GM18502 (cell line): ENCODE measurements at regions not wholly inside any gene's neighbourhood (a gene's known extent, or its start where the extent isn't known, plus 50 kb on each side); places are given as distances from the start of the nearest gene placed in this dataset.

Experiments used
- ATAC-seq: cut with Tn5 transposase; IDR thresholded peaks from one replicate; pipeline ENCODE4 v1.9.1; 2021; ENCODE audit warnings: mild to moderate bottlenecking; ENCODE audit not compliant: unreplicated experiment, poor library complexity

DNA sequence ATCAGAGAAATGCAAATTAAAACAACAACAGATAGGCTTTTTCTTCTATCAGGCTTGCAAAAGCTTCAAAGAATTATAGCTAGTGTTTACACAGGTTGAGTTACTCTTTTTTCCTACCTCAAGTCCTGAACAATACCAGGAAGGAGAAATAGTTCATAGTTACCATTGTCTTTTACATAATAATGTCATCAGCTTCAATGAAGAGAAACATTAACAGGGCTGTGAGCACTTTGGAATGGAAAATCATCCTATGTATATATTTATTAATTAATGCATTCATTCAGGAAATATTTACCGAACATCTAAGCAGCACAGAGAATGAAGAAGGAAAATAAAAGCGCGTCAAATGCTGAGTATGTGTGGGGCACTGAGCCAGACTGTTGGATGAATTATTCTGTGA lies 197.3 kb downstream of the ZBTB18 start:
- ATAC-seq = no peak

DNA sequence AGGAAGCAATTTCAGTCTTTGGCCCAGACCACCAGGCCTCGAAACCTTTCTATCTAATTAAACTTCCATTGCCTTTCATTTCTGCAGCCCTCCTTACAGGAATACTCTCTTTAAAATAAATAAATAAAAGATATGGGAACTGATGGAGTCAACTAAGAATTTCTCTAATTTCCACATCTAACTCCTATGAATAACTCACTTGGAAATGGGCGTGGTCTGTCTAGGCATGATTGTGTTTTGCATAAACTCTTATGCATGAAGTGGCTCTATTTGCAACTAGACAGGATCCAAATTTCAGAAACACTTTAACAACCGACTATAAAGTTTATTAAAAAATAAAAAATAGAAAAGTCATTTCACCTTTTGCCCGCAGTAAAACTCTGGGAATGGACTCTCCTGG lies 199.5 kb downstream of the ADSS2 start:
- no peak for ATAC-seq

- peak; percentile 68 for ATAC-seq
Measured at GRCh38 chr1:244254467-244254866, 197.2 kb downstream of the ADSS2 start.

DNA sequence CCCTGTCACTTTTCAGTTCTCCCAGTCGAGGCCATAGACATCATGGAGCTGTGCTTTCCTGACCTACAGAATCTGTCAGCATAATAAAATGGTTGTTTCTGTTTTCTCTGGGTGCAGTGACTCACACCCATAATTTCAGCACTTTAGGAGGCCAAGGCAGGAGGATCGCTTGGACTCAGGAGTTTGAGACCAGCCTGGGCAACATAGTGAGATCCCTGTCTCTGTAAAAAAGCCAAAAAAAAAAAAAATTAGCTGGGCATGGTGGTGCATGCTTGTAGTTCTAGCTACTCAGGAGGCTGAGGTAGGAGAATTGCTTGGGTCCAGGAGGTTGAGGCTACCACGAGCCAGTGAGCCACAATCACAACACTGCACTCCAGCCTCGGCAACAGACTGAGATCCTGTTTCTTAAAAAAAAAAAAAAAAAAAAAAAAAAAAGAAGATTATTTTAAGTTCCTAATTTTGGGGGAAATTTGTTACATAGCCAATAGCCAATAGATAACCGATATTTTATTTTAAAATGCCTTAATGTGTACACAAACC lies 196.2 kb downstream of the ADSS2 start:
- no peak for ATAC-seq

- ATAC-seq = no peak
Measured at GRCh38 chr1:244256086-244256676, 195.5 kb downstream of the ADSS2 start.

GRCh38 chr1:244264163-244264562 lies 187.5 kb downstream of the ADSS2 start:
- no peak for ATAC-seq

GRCh38 chr1:244265507-244265906 lies 186.2 kb downstream of the ADSS2 start:
- ATAC-seq = no peak

DNA sequence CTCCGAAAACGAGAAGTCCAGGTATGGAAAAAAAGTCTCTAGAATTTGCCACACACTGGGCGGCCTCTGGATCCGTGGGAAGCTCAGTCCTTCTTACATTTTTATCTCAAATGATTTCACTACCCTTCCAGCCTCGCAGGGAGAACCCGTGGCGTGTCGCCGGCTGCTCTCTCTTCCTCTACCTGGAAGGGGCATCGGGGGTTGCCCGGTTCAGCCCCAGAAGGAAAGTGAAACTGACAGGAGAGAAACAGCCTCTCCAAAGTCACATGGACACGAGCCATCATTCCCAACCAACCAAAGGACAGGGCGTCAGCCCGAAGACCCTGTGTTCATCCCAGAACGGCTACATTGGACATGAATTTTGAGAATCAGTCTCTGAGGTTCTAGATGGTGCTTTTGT lies 182.5 kb downstream of the ADSS2 start:
- no peak for ATAC-seq

- no peak for ATAC-seq
Measured at GRCh38 chr1:244271004-244271403, 180.7 kb downstream of the ADSS2 start.

DNA sequence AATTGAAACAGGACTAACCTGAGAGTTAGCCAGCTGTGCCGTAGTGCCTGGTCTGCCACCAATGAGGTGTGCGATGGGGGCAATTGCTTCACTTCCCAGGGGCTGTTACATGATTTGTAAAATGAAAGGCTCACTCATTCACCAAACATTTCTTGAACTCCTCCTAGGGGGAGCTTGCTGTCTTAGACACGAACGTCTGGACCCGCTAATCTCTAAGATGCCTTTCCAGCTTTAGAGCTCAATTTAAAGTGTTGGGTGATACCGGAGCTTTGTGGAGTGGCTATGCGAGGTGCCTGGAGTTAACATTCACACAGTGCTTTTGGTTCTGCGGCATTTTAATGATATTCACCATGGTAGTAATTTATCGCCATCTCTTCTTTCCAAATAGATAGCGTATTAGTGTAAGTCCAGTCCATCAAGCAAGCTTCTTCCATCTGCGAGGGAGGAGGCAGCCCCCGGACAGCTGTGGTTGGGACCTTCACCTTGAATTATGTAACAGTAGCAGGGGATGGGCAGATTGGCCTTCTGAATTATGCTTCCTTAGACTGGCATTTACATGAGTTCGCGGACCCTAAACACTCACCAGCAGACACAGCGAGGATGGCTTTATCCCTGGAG lies 179.9 kb downstream of the ADSS2 start:
- no peak for ATAC-seq

DNA sequence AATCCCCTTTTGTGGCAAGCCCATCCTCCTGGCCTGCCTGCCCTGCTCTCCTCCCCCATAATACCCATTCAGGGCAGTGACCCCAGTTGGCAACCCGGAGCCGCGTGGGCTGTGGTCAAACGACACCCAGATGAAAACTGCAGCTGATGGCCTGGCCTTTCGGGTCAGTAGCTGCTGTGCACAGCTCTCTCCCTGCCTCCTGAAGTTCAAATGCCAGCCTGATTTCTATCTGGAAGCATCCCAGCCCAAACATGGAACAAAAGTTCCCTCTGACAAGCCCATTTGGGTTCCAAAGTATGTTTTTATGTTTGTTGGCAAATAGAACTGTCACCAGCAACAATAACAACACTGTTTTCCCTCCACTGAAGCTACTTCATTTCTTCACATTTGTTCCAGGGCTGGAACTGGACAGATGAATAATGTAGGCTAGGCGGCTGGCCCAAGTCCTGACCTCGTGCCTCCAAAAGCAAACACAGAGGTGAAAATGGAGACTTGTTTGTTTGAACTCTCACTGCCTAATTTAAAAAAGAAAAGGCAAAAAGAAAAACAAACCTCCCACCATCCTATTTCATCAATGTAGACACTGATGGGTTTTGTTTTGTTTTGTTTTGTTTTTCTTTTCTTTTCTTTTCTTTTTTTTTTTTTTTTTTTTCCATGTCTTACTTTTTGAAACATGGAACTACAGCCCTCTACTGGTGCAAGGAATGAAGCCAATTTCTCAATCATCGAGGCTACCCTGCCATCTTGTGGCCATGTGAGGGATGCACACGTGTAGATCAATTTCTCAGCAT lies 179.0 kb downstream of the ADSS2 start:
- ATAC-seq = peak; percentile 94

DNA sequence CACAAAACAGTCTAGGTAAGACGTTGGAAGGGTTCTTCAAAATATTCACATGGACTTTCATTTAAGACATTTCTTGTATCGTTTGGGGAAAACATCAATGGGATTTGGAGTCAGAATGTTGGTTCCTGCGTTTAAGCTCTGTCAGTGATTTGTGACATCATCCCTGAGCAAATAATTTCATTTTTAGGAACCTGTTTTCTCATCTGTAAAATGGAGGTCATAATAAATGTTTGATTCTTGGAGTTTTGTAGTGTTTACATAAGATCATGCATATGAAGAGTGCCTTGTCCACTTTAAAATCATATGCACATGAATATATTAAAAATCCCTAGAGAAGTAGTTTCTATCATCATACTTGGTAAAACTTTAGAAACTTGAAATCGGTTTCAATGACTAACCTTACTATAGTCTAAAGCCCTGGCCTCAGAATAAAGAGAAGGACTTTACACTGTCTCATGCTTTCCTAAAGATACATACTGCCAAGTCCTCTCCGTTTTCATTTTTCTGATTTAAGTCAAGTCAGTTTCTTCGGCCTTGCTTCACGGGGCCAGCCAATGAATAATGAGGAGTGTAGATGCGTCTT lies 178.4 kb downstream of the ADSS2 start:
- no peak for ATAC-seq

DNA sequence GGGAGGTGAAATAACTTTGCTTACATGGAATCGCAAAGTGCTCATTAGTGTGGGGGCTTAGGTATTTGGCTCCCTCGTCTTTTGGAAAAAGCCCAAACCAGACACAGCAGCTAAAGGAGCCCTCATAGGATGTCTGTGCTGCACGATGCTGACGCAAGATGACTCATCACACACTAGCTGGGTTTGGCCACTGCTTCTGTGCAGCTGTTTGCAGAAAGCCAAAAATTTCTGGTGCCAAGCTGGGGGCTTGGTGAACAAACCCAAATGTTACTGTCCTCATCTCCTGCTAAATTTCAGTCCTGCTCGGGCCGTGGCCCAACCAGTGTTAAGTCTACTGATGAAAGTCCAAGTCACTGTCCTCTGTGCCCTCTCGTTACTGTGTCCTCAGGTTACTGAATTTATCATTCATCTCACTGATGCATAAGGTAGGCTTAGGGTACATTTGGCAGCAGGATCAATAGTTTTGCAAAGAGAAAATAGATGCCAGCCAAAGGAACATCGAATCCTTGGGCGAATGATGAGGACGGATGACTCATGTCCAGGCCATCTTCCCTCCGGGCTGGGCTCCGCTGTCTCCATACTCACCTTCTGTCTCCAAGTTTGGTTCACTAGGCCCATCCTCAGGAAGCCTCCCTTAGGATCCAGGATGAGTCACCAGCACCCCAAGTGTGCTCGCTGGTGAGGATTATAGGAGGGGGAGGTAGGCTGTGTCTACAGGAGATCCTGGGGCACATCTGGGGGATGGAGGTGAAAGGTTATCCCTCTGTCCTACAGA lies 177.7 kb downstream of the ADSS2 start:
- ATAC-seq = no peak

GRCh38 chr1:244276646-244277045 lies 175.1 kb downstream of the ADSS2 start:
- no peak for ATAC-seq

DNA sequence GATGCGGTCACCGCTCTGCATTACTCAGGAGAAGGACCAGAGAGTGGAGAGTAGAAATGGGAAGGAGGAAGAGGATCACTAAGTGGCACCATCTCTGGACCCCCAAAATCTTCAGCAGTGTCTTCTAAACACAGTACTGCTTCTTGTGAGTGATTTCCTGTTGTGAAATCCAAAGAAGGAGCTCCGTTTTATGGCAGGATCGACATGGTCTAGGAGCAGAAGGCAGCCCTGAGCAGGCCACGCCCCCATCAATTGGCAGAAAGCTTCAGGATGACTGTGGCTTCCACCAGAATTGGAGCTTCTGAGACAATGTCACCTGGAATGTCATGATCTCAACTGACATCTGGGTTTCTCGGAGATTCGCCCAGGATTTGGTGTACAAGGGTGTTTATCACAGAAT lies 171.5 kb downstream of the ADSS2 start:
- ATAC-seq = no peak

- no peak for ATAC-seq
Measured at GRCh38 chr1:244280859-244281258, 170.8 kb downstream of the ADSS2 start.

GRCh38 chr1:244283772-244284171 lies 167.9 kb downstream of the ADSS2 start:
- no peak for ATAC-seq

GRCh38 chr1:244284641-244285156 lies 167.0 kb downstream of the ADSS2 start:
- ATAC-seq = no peak

DNA sequence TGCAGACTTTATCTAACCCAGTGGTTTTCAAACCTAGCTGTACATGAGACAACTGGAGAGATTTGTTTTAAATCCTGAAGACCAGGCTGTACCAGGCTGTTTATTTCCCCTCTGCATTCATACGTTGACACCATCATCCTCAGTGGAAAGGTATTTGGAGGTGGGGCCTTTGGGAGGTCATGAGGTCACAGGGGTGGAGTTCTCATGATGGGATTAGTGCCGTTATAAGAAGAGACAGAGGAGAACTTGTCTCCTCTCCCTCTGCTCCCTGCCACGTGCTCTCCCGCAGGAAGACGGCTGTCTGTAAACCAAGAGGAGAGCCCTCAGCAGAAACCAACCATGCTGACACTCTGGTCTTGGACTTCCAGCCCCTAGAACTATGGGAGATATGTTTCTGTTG lies 165.4 kb downstream of the ADSS2 start:
- ATAC-seq = no peak

- no peak for ATAC-seq
Measured at GRCh38 chr1:244287726-244288125, 164.0 kb downstream of the ADSS2 start.
